Peyer's patch (tissue), 4 donors: ENCODE measurements at regions not wholly inside any gene's neighbourhood (a gene's known extent, or its start where the extent isn't known, plus 50 kb on each side); places are given as distances from the start of the nearest gene placed in this dataset.

Experiments used
- DNase-seq, 3 donors: peaks; one replicate each; pipeline ENCODE4 v3.0.0-alpha.2; 2017 to 2019
- H3K27ac ChIP-seq, 4 donors: fragments of 200-600 bp; sonication (generic); one replicate each; pipeline ENCODE4 v1.5.1; 2016 to 2019
- H3K27me3 ChIP-seq, 2 donors: fragments of 200-600 bp; sonication (generic); one replicate each; pipeline ENCODE4 v1.5.1; 2019
- H3K36me3 ChIP-seq, 3 donors: fragments of 200-600 bp; sonication (generic); one replicate each; pipeline ENCODE4 v1.5.1; 2016 to 2019
- H3K4me1 ChIP-seq, 4 donors: fragments of 200-600 bp; sonication (generic); one replicate each; pipeline ENCODE4 v1.5.1; 2016 to 2019
- H3K4me3 ChIP-seq, 4 donors: fragments of 200-600 bp; sonication (generic); 1 replicate in 3 of 4; 2 replicates in 1 of 4; pipeline ENCODE4 v1.5.1; 2016 to 2019; ENCODE audit warnings: mild to moderate bottlenecking in 1 of 4
- H3K9me3 ChIP-seq, 4 donors: fragments of 200-600 bp; sonication (generic); one replicate each; pipeline ENCODE4 v1.5.1; 2016 to 2019; ENCODE audit warnings: mild to moderate bottlenecking in 1 of 4
- POLR2A ChIP-seq, 2 donors: fragments of 450-650 bp; IDR thresholded peaks; one replicate each; pipeline ENCODE4 v1.5.1; 2017; ENCODE audit warnings: antibody characterized with exemption in 2 of 2, mild to moderate bottlenecking in 2 of 2, moderate library complexity in 2 of 2
- TF ChIP-seq, protein P1 (sequence below), 6 experiments: fragments of 450-650 bp in 4 of 6; fragments of 200-600 bp in 2 of 6; sonication (generic) in 1 of 6; IDR thresholded peaks; one replicate each; pipeline ENCODE4 v1.5.1; 2017 to 2019; ENCODE audit warnings: antibody characterized with exemption in 6 of 6, mild to moderate bottlenecking in 3 of 6, moderate library complexity in 1 of 6

DNA sequence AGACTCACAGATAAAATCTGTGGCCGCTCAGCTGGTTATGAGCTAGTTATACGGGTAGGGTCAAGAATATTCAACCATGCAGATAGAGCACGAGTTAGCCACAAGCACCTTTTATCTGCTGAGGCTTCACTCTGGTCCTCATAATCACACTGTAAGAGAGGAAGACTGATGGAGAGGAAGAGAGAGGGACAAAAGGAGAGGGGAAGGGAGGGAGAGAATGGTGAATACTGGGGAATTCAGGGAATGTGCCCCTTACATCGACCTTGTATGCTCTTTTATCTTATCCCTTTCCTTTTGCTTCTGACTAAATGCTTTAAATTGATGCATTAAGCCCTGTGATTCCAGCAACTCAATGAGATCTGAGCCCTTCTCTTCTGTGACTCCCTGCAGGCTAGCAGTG, 333.1 kb downstream of the DSEL start:
- Histone ChIP-seq H3K4me3 (no peak overlapping the region), H3K4me1 (no peaks in the 10 kb centered on the region), H3K27me3 (no peaks in the 10 kb centered on the region), H3K27ac (no peak overlapping the region), H3K9me3 (no peaks in the 10 kb centered on the region), H3K36me3 (no peaks in the 10 kb centered on the region)
- no peak for DNase-seq
- TF ChIP-seq POLR2A (IDR thresholded peaks at IDR 0.05) = no peak
- TF ChIP-seq, protein P1, sequence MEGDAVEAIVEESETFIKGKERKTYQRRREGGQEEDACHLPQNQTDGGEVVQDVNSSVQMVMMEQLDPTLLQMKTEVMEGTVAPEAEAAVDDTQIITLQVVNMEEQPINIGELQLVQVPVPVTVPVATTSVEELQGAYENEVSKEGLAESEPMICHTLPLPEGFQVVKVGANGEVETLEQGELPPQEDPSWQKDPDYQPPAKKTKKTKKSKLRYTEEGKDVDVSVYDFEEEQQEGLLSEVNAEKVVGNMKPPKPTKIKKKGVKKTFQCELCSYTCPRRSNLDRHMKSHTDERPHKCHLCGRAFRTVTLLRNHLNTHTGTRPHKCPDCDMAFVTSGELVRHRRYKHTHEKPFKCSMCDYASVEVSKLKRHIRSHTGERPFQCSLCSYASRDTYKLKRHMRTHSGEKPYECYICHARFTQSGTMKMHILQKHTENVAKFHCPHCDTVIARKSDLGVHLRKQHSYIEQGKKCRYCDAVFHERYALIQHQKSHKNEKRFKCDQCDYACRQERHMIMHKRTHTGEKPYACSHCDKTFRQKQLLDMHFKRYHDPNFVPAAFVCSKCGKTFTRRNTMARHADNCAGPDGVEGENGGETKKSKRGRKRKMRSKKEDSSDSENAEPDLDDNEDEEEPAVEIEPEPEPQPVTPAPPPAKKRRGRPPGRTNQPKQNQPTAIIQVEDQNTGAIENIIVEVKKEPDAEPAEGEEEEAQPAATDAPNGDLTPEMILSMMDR (IDR thresholded peaks at IDR 0.05) = no peak

DNA sequence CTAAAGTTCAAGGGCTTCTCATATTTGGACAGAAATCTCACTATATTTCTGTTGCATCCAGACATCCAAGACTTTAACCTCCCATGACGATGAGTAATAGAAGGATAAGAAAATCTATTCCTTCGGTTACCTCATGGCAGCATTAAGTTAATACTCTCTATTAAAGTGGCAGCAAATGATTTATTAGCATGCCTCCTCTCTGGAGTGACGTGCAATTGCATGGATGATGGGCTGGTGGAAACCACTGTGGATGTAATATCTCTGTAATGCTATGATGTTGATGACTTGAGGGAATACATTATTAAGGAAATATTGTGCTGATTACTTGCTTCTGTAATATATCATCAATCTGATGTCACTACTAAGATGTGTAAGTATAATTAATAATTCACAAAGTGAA, 336.8 kb downstream of the DSEL start:
- H3K4me3 ChIP-seq = no peak overlapping the region
- no peaks in the 10 kb centered on the region for H3K36me3 ChIP-seq
- no peaks in the 10 kb centered on the region for H3K4me1 ChIP-seq
- no peaks in the 10 kb centered on the region for H3K9me3 ChIP-seq
- TF ChIP-seq, protein P1 (IDR thresholded peaks at IDR 0.05) = no peak
- TF ChIP-seq POLR2A (IDR thresholded peaks at IDR 0.05) = no peak
- no peak overlapping the region for H3K27ac ChIP-seq
- DNase-seq = no peak
- H3K27me3 ChIP-seq = no peaks in the 10 kb centered on the region

DNA sequence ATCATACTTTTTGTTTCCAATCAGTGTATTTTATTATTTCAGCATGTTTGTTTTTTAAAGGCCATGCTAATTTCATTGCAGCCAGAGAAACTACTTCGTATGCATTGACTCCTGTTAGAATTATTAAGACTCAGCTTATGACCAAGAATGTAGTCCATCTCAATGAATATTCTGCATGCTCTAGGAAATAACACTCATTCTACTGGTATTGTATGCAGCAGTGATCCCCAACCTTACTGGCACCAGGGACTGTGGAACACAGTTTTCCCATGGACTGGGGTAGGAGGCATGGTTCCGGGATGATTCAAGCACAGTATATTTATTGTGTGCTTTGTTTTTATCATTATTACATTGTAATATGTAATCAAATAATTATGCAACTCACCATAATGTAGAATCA, 356.9 kb downstream of the DSEL start:
- H3K27ac ChIP-seq = no peak overlapping the region
- no peaks in the 10 kb centered on the region for H3K36me3 ChIP-seq
- TF ChIP-seq POLR2A (IDR thresholded peaks at IDR 0.05) = no peak
- TF ChIP-seq, protein P1 (IDR thresholded peaks at IDR 0.05) = no peak
- no peaks in the 10 kb centered on the region for H3K9me3 ChIP-seq
- no peak for DNase-seq
- H3K27me3 ChIP-seq = no peaks in the 10 kb centered on the region
- no peak overlapping the region for H3K4me3 ChIP-seq
- H3K4me1 ChIP-seq = no peaks in the 10 kb centered on the region

DNA sequence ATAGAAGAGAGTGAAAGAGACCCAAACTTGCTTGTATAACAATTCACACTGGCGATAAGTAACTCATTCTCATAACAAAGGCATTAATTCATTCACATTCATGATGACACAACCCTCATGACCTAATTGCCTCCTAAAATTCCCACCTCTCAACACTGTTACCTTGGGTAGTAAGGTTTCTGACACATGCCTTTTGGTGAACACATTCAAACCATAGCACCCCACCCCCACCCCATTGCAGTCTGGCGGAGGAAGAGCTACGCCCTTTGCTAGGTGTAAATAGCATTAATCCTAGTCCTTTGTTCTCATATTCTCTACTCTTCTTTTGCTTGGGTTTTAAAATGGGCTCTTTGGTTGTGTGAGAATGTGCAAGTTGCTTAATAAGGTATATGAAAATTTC, 361.5 kb downstream of the DSEL start:
- no peak overlapping the region for H3K27ac ChIP-seq
- H3K36me3 ChIP-seq = no peaks in the 10 kb centered on the region
- H3K27me3 ChIP-seq = no peaks in the 10 kb centered on the region
- DNase-seq = no peak
- TF ChIP-seq, protein P1 (IDR thresholded peaks at IDR 0.05) = no peak
- no peak for TF ChIP-seq POLR2A (IDR thresholded peaks at IDR 0.05)
- H3K4me3 ChIP-seq = no peak overlapping the region
- no peaks in the 10 kb centered on the region for H3K4me1 ChIP-seq
- H3K9me3 ChIP-seq = no peaks in the 10 kb centered on the region

DNA sequence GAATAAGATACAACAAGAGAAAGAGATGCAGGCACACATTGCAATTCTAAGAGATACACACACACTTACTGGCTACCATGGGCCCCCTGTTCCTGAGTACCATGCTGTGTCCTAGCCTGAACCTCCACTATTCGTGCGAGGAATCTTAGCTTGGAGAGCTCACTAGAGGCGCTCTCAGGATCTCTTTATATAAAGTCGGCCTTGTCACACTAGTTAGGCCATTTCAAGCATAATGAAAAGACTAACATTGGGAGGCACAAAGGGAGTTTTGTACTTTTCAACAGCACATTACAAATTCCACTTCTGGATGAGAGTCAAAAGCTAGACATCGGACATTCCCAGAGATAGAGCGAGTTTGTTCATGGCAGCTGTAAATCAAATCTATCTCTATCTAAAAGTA, 365.2 kb downstream of the DSEL start:
- no peak for DNase-seq
- Histone ChIP-seq H3K27me3 (no peaks in the 10 kb centered on the region), H3K4me1 (no peaks in the 10 kb centered on the region), H3K27ac (no peak overlapping the region), H3K9me3 (no peaks in the 10 kb centered on the region), H3K36me3 (no peaks in the 10 kb centered on the region), H3K4me3 (no peak overlapping the region)
- TF ChIP-seq POLR2A (IDR thresholded peaks at IDR 0.05) = no peak
- TF ChIP-seq, protein P1 (IDR thresholded peaks at IDR 0.05) = no peak

DNA sequence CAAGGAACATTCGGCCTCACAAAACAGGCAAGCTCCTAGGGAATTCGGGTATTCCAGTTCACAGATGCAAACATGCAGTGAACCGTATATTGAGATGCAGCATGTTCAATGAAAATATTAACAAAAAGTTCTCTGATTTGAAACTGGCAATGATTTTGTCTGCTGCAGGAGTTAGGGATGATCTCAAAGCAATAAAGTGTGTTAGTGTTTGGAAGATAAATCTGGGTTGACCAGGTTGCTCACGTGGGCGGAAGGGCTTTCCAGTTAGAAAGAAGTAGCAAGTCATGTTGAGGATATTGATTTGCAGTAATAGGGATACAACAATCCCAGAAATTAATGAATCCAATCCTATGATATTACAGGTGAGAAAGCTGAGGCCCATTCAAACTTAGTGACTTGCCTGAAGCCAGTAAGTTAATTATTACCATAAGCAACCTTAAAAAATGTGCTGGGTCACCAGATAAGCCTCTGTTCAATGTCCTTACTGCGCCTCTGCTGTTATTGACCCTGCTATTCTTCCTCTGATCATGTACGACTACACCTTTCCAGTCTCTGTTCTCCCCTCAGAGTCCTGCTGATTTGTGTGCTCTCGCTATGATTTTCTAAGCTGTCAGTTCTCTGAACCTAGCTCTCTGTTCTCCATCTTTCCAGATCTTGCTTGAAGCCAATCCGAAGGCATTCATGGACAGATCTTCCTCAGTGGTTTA, 370.8 kb downstream of the DSEL start:
- no peaks in the 10 kb centered on the region for H3K36me3 ChIP-seq
- no peaks in the 10 kb centered on the region for H3K4me1 ChIP-seq
- no peak for TF ChIP-seq POLR2A (IDR thresholded peaks at IDR 0.05)
- TF ChIP-seq, protein P1 (IDR thresholded peaks at IDR 0.05) = no peak
- H3K27ac ChIP-seq = no peak overlapping the region
- DNase-seq = no peak
- no peaks in the 10 kb centered on the region for H3K27me3 ChIP-seq
- H3K4me3 ChIP-seq = no peak overlapping the region
- no peaks in the 10 kb centered on the region for H3K9me3 ChIP-seq
